K562 (cell line): ENCODE measurements at regions not wholly inside any gene's neighbourhood (a gene's known extent, or its start where the extent isn't known, plus 50 kb on each side); places are given as distances from the start of the nearest gene placed in this dataset.

Experiments
- ATAC-seq: fragments of 200-7000 bp; cut with Tn5 transposase; 3 replicates; pipeline ENCODE4 v1.9.1; 2020; ENCODE audit warnings: moderate library complexity
- BruUV-seq: library from RNA; stranded (reverse); fragments of 400-500 nt; replicated peaks from 2 replicates; lab custom pipeline; 2021; lab: Mats Ljungman, UMichigan
- CTCF ChIA-PET: fragments of 300-600 bp; formaldehyde crosslinking; extraction: SDS; loops from one replicate; lab custom pipeline; 2021; ENCODE audit warnings: low intra/inter-chr PET ratio; lab: Yijun Ruan, JAX
- POLR2A ChIA-PET: fragments of 300-600, 350-650 bp; sonication (Branson Sonifier 250); formaldehyde crosslinking; extraction: SDS; loops from one replicate; lab custom pipeline; 2021; ENCODE audit warnings: antibody characterized with exemption, inconsistent platforms; lab: Yijun Ruan, JAX
- DNase-seq, 4 experiments: peaks; one replicate each; pipeline versions ENCODE4 v3.0.0 to v3.0.0-alpha.2; 2011 to 2018; ENCODE audit warnings: low spot score in 3 of 4, mixed read lengths in 3 of 4; ENCODE audit errors: extremely low read depth in 1 of 4
- FAIRE-seq: peaks from 2 replicates; lab custom pipeline; 2011; peaks lifted over from hg19 to GRCh38; lab: Jason Lieb, UNC
- H2AFZ ChIP-seq: 2 replicates; pipeline ENCODE4 v1.6.0; 2011; ENCODE audit warnings: low read depth, low read length, control low read depth, inconsistent platforms
- H3K27ac ChIP-seq: fragments of 200-600 bp; 3 replicates; pipeline ENCODE4 v1.8.0; 2011; ENCODE audit warnings: low read depth, mild to moderate bottlenecking, control low read depth, inconsistent platforms, low read length, moderate library complexity, mixed read lengths; ENCODE audit errors: extremely low read depth
- H3K27me3 ChIP-seq, 2 experiments: fragments of 300-600 bp in 1 of 2; 2 replicates in 1 of 2; 3 replicates in 1 of 2; pipeline versions ENCODE4 v1.6.0 to v1.8.0; 2011; ENCODE audit warnings: inconsistent platforms in 2 of 2, low read length in 2 of 2, mild to moderate bottlenecking in 1 of 2, mixed read lengths in 1 of 2, moderate library complexity in 1 of 2; ENCODE audit not compliant: control insufficient read depth in 2 of 2, insufficient read depth in 2 of 2
- H3K36me3 ChIP-seq: fragments of 300-600 bp; 3 replicates; pipeline ENCODE4 v1.8.0; 2011; ENCODE audit warnings: mild to moderate bottlenecking, low read length, inconsistent platforms; ENCODE audit not compliant: control insufficient read depth, insufficient read depth
- H3K4me1 ChIP-seq, 2 experiments: fragments of 200-600 bp in 1 of 2; replicated peaks in 1 of 2; 2 replicates in 1 of 2; 3 replicates in 1 of 2; pipeline versions ENCODE4 v1.5.1 to v1.8.0; 2011; ENCODE audit warnings: inconsistent platforms in 2 of 2, low read length in 2 of 2, mild to moderate bottlenecking in 1 of 2, mixed read lengths in 1 of 2, moderate library complexity in 1 of 2; ENCODE audit not compliant: control insufficient read depth in 2 of 2, insufficient read depth in 2 of 2
- H3K4me2 ChIP-seq: 2 replicates; pipeline ENCODE4 v1.6.1; 2011; ENCODE audit warnings: low read length, control low read depth, inconsistent platforms, mixed read lengths; ENCODE audit not compliant: insufficient read depth
- H3K4me3 ChIP-seq: fragments of 200-600 bp; sonication (generic), shearing (Covaris generic); 2 replicates; pipeline ENCODE4 v1.5.1; 2016; ENCODE audit warnings: control low read depth, inconsistent platforms
- H3K79me2 ChIP-seq: fragments of 200-600 bp; 3 replicates; pipeline ENCODE4 v1.8.0; 2011; ENCODE audit warnings: low read length, inconsistent platforms; ENCODE audit not compliant: control insufficient read depth, insufficient read depth
- H3K9ac ChIP-seq, 2 experiments: 2 replicates each; pipeline versions ENCODE4 v1.6.0 to v1.6.1; 2011; ENCODE audit warnings: low read depth in 2 of 2, low read length in 2 of 2, control low read depth in 1 of 2, inconsistent platforms in 1 of 2, mild to moderate bottlenecking in 1 of 2, mixed read lengths in 1 of 2; ENCODE audit not compliant: insufficient read depth in 1 of 2
- H3K9me1 ChIP-seq: one replicate; pipeline ENCODE4 v1.6.0; 2011; ENCODE audit warnings: inconsistent platforms, mild to moderate bottlenecking, low read length, moderate library complexity; ENCODE audit not compliant: control insufficient read depth, insufficient read depth
- H3K9me3 ChIP-seq: replicated peaks from 2 replicates; pipeline ENCODE4 v1.5.1; 2011; ENCODE audit warnings: low read depth, low read length, inconsistent platforms; ENCODE audit not compliant: control insufficient read depth, insufficient read depth
- H4K20me1 ChIP-seq: replicated peaks from 2 replicates; pipeline ENCODE4 v1.6.1; 2011; ENCODE audit warnings: low read length, inconsistent platforms, mixed read lengths; ENCODE audit not compliant: control insufficient read depth, insufficient read depth
- HMG20A ChIP-seq: fragments of 450-650 bp; formaldehyde crosslinking; conservative IDR thresholded peaks from 2 replicates; pipeline ENCODE4 v1.4.0; 2020; ENCODE audit warnings: mild to moderate bottlenecking, mixed read lengths
- ZNF586 ChIP-seq: fragments of 450-650 bp; formaldehyde crosslinking; conservative IDR thresholded peaks from 2 replicates; pipeline ENCODE4 v1.4.0; 2020; ENCODE audit warnings: mild to moderate bottlenecking, moderate library complexity
- WGBS: fragments of 100-300 bp; shearing (Covaris generic); methylation state at CpG from one replicate; pipeline ENCODE4 v1.1.6; 2016; ENCODE audit warnings: low coverage, mixed read lengths; ENCODE audit not compliant: insufficient coverage; ENCODE audit errors: missing lambda C conversion rate; 5-methylcytosine and 5-hydroxymethylcytosine counted together
- in situ Hi-C: fragments of 300-500 bp; cut with MboI; formaldehyde crosslinking; loops from 4 replicates; pipeline ENCODE4 v1.15.0; 2018; ENCODE audit warnings: inconsistent platforms, mixed read lengths
- intact Hi-C: fragments of 100-400 bp; cut with micrococcal nuclease; formaldehyde crosslinking; loops from 2 replicates; pipeline ENCODE4 v1.14.2; 2022
- TF ChIP-seq, protein P1 (sequence below): sonication (generic); formaldehyde crosslinking; IDR thresholded peaks from 2 replicates; pipeline ENCODE4 v1.8.0; 2023; ENCODE audit warnings: mild to moderate bottlenecking, missing genetic modification reagents

DNA sequence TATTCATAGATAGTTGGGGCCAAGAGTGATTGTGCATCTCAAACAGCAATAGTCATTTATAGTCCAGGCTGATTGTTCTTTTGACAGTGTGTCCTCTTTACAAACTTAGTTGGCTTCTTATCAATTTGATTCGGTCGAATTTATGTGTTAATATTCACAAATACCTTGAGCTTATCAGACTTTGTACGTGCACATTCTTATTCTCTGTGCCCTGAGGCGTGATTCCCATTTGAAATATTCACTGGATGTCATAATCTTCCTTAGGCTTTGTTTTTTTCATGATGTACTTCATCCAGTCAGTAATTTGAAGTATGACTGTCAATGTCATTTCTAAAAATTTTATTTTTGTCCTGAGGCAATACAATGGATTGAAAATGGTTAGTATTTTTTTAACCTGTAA lies 263.5 kb upstream of the PCDH7 start:
- ATAC-seq: no peak
- H3K4me2 ChIP-seq: no peak overlapping the region
- no peak overlapping the region for H2AFZ ChIP-seq
- no peak for DNase-seq
- no peaks in the 10 kb centered on the region for H3K9me1 ChIP-seq
- in situ Hi-C loops: no loop called here
- H3K9ac ChIP-seq: no peak overlapping the region
- no peaks in the 10 kb centered on the region for H3K36me3 ChIP-seq
- intact Hi-C loops: no loop called here
- no peaks in the 10 kb centered on the region; the same call in 1 of the 2 replicates for H3K9me3 ChIP-seq
- CTCF ChIA-PET: no interaction called here
- H3K27ac ChIP-seq: no peak overlapping the region
- H3K27me3 ChIP-seq: no peaks in the 10 kb centered on the region
- BruUV-seq: no TSS peak
- FAIRE-seq: no peak
- TF ChIP-seq, protein P1, sequence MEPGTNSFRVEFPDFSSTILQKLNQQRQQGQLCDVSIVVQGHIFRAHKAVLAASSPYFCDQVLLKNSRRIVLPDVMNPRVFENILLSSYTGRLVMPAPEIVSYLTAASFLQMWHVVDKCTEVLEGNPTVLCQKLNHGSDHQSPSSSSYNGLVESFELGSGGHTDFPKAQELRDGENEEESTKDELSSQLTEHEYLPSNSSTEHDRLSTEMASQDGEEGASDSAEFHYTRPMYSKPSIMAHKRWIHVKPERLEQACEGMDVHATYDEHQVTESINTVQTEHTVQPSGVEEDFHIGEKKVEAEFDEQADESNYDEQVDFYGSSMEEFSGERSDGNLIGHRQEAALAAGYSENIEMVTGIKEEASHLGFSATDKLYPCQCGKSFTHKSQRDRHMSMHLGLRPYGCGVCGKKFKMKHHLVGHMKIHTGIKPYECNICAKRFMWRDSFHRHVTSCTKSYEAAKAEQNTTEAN (CRISPR knock-in tag): no peak
- TF ChIP-seq, all 486 proteins: peak for 0
- WGBS: 1% methylated on average over 4 of the region's 4 CpGs
- Histone ChIP-seq H3K79me2 (no peaks in the 10 kb centered on the region), H3K4me1 (no peaks in the 10 kb centered on the region), H4K20me1 (no peaks in the 10 kb centered on the region), H3K4me3 (no peak overlapping the region)
- POLR2A ChIA-PET: no interaction called here

DNA sequence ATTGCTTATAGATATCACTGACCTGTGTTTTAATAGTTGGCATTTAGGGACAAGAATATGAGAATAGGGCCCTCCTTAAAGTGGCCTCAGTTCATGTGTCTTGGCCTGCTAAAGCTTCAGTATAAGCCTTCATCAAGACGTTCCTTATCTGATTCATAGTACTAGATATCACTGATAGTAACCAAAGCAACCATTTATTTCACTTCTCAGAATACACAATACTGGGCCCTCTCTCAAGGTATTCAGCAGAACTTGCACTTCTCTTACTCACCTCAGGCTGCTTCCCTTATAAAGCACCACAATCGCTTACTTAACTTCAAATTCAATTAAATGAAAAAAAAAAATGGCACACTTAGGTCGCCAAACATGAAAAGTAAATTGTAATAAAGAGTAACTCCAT lies 259.4 kb upstream of the PCDH7 start:
- Histone ChIP-seq H3K27me3 (no peaks in the 10 kb centered on the region), H3K9ac (no peak overlapping the region), H3K4me2 (no peak overlapping the region), H2AFZ (no peak overlapping the region), H4K20me1 (no peaks in the 10 kb centered on the region), H3K9me3 (no peaks in the 10 kb centered on the region; the same call in 1 of the 2 replicates), H3K79me2 (no peaks in the 10 kb centered on the region), H3K27ac (no peak overlapping the region), H3K4me1 (no peaks in the 10 kb centered on the region), H3K36me3 (no peaks in the 10 kb centered on the region), H3K4me3 (no peak overlapping the region), H3K9me1 (no peaks in the 10 kb centered on the region)
- no TSS peak for BruUV-seq
- ChIA-PET CTCF (no interaction called here), POLR2A (no interaction called here)
- intact Hi-C loops (no loop called here), in situ Hi-C loops (no loop called here)
- FAIRE-seq (no peak), ATAC-seq (no peak), DNase-seq (no peak)
- 5% methylated on average over 3 of the region's 3 CpGs for WGBS
- no peak for TF ChIP-seq HMG20A (CRISPR knock-in tag)
- no peak for TF ChIP-seq ZNF586 (CRISPR knock-in tag)
